Mucosa of descending colon (tissue), 3 donors: ENCODE measurements at regions not wholly inside any gene's neighbourhood (a gene's known extent, or its start where the extent isn't known, plus 50 kb on each side); places are given as distances from the start of the nearest gene placed in this dataset.

Source experiments
- ATAC-seq: fragments of 200-7000 bp; cut with Tn5 transposase; one replicate; pipeline ENCODE4 v1.9.1; 2020; ENCODE audit warnings: mild to moderate bottlenecking, moderate library complexity
- DNase-seq, 3 donors: peaks; one replicate each; pipeline ENCODE4 v3.0.0-alpha.2; 2020
- H3K36me3 ChIP-seq: fragments of 200-600 bp; one replicate; pipeline ENCODE4 v1.8.0; 2021; ENCODE audit warnings: low read depth, mild to moderate bottlenecking
- H3K4me1 ChIP-seq: fragments of 200-600 bp; one replicate; pipeline ENCODE4 v1.8.0; 2021; ENCODE audit warnings: low read depth, mild to moderate bottlenecking
- H3K4me3 ChIP-seq: fragments of 200-600 bp; one replicate; pipeline ENCODE4 v1.8.0; 2021; ENCODE audit warnings: mild to moderate bottlenecking
- H3K9me3 ChIP-seq: fragments of 200-600 bp; one replicate; pipeline ENCODE4 v1.8.0; 2021; ENCODE audit warnings: mild to moderate bottlenecking
- CTCF ChIP-seq: fragments of 200-600 bp; IDR thresholded peaks from one replicate; pipeline ENCODE4 v1.8.0; 2022; ENCODE audit warnings: antibody characterized with exemption, mild to moderate bottlenecking
- intact Hi-C, 2 donors: fragments of 100-400 bp; cut with DNase I in 1 of 2; cut with micrococcal nuclease in 1 of 2; formaldehyde crosslinking; loops; one replicate each; pipeline versions ENCODE4 v1.11.0 to v1.11.1; 2022; cut with DNase I, micrococcal nuclease
- donor health status: DM: no; HTN: no; CAD: no; lungs with moderate emphysema.
- donor health status: DM: no; HTN: no; CAD: no.
- donor health status: DM: no; HTN: yes; CAD: no.

DNA sequence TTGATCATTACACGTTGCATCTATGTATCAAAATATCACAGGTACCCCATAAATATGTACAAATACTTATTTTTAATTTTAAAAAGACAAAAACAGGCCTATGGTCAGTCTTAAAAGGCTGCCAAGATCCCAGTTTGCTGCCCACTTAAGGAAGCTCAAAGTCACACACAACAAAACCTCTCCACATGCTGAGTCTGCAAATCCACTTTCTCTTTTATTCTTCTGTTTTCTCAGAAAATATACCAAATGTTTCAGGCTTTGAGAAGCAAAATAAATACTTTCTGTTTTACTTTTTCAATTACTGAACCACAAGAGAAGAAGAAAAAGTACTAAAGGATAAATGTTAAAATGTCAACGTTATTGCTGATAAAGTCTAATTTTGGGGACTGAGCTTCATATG, 107.8 kb upstream of the MANEA start:
- H3K9me3 ChIP-seq = no peaks in the 10 kb centered on the region
- intact Hi-C loops = no loop called here
- no peak for TF ChIP-seq CTCF

GRCh38 chr6:95478941-95479340, 98.4 kb upstream of the MANEA start:
- Histone ChIP-seq H3K36me3 (no peaks in the 10 kb centered on the region), H3K9me3 (no peaks in the 10 kb centered on the region), H3K4me1 (no peaks in the 10 kb centered on the region), H3K4me3 (no peak overlapping the region)
- no peak for ATAC-seq
- TF ChIP-seq CTCF = no peak
- intact Hi-C loops = no loop called here
- no peak for DNase-seq

More for the DNA sequence above, 107.8 kb upstream of the MANEA start:
- H3K36me3 ChIP-seq = no peaks in the 10 kb centered on the region
- no peak for ATAC-seq
- no peak overlapping the region for H3K4me3 ChIP-seq
- DNase-seq = no peak
- H3K4me1 ChIP-seq = no peaks in the 10 kb centered on the region

GRCh38 chr6:95487817-95488216, 89.5 kb upstream of the MANEA start:
- no peak for TF ChIP-seq CTCF
- no peak for ATAC-seq
- Histone ChIP-seq H3K4me3 (no peak overlapping the region), H3K36me3 (no peaks in the 10 kb centered on the region), H3K4me1 (no peaks in the 10 kb centered on the region), H3K9me3 (no peaks in the 10 kb centered on the region)
- intact Hi-C loops = no loop called here
- no peak for DNase-seq

DNA sequence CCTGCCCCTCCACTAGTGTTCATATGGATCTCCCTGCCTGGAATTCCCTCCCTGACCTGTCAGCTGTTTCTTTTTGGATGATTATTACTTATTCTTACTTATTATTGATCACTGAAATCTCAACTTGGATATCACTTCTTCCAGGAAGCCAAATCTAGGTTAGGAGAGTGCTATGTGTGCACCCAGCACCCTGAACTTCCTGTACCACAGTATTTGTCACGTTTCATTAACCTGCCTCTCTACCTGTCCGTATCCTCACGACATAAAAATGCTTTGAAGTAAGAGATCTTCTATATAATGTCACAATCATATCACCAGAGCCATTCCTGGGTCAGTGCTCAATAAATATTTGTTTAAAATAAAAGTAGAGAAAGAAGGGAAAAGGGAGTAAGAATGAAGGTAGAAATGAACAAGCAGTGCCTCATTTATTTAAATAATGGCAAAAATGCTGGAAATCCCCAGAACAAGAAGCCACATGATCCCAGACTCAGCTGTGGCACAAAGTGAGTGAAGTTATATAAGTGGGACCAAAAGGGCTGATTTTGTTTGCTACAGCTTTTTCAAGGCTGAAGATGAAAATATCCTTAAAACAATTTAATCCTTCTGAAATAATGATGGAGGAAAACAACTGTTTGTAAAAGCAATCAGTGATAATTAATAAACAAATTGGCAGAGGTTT, 88.0 kb upstream of the MANEA start:
- Histone ChIP-seq H3K4me1 (no peaks in the 10 kb centered on the region), H3K9me3 (no peaks in the 10 kb centered on the region), H3K4me3 (no peak overlapping the region), H3K36me3 (no peaks in the 10 kb centered on the region)
- ATAC-seq (no peak), DNase-seq (no peak)
- intact Hi-C loops = no loop called here
- no peak for TF ChIP-seq CTCF

GRCh38 chr6:95496769-95497426, 80.4 kb upstream of the MANEA start:
- intact Hi-C loops = no loop called here
- H3K4me3 ChIP-seq = no peak overlapping the region
- H3K36me3 ChIP-seq = no peaks in the 10 kb centered on the region
- no peak for TF ChIP-seq CTCF
- H3K9me3 ChIP-seq = peaks cover 8% of the 10 kb centered on the region
- DNase-seq = no peak
- no peak for ATAC-seq
- H3K4me1 ChIP-seq = no peaks in the 10 kb centered on the region
